Medulla oblongata (tissue), 1 donor: ENCODE measurements at regions not wholly inside any gene's neighbourhood (a gene's known extent, or its start where the extent isn't known, plus 50 kb on each side); places are given as distances from the start of the nearest gene placed in this dataset.
"Not testable (repeated sequence)": the region's sequence is repeated elsewhere in the genome, so short reads cannot be mapped to it uniquely, and the experiment has no call there.

Source experiments
- DNase-seq: peaks from one replicate; pipeline ENCODE4 v3.0.0-alpha.2; 2015; ENCODE audit errors: extremely low spot score

DNA sequence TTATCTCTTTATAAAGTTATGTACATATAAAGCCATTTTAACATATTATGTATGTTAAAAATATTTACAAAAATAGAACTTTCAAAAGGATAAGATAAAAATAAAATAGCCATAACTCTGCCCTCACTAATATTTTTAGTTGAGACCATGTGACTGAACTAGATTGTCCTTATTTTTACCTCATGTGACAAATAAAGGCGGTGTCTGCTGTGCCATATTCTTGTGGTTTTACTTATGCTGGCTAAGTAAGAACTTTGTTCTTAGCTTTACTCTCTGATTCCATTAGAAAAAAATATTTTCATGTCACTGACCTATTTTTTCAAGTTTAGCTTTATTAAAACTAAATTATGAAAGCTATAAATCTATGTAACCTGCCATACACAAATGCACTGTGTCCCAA, 135.6 kb upstream of the TSC22D1 start:
- DNase-seq: no peak

DNA sequence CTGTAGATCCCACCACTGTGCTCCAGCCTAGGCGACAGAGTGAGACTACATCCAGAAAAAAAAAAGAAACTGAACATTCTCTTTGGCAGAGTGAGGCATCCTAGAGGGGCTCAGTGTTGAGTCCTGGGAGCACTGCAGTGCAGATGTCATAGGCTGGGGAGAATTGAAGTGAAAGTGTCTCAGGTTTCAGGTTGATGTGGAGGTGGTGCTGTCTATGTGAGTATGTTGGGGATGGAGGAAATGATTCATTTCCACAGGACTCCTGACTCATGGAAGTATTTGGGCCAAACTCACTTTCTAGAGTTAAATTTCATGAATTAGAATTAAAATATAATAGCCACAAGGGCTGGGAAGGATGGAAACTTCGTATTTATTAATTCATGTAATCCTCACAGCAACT, 134.4 kb upstream of the TSC22D1 start:
- DNase-seq: no peak

DNA sequence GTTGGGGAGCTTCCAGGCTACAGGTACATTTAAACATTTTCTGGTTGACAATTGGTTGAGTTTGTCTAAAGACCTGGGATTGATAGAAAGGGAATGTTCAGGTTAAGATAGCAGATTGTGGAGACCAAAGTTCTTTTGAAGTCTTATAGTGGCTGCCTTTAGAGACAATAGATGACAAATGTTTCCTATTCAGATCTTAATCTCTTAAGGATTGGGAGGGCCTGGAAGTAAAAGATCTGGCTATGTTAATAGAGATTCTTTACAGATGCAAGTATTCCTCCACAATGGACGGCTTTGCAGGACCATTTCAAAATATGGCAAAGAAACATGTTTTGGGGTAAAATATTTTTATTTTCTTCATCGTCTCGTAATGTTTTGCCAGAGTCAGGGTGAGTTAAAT, 128.7 kb upstream of the TSC22D1 start:
- not testable (repeated sequence) for DNase-seq

DNA sequence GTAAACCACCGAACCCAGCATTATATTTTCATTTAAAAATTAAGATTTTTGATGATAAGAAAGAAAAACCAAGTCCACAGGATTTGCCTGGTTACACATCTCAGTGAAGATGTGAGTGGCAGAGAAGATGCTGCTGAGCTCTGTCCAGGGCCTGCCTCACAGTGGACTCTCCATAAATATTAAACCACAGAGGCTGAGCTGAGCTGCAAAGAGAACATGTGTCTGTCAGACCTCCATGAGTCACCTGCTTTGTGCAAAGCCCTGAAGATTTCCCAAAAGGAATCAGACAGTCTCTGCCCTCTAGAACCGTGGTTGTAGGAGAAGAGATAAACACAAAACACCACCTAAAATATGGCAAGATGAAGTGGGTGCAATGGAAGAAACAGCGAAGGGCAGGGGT, 127.2 kb upstream of the TSC22D1 start:
- no peak for DNase-seq

DNA sequence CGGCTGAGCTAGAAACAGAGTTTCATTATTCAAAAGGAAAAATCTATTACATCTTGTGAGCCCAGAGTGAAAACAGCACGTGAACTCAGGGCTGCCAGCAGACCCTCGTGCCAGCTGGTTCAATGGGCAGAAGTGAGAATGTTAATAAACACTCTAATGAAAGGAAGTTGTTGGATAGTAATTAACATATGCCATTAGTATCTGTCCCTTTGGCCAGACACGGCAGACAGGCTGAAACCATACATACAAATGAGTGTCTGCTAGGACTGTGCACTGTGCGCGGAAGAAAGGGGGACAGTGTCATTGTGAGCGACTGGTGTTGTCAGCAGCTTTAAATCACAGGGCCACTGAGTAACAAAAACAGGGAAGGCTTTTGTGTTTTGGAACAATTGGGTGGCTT, 121.9 kb upstream of the TSC22D1 start:
- peak; percentile 89 for DNase-seq

DNA sequence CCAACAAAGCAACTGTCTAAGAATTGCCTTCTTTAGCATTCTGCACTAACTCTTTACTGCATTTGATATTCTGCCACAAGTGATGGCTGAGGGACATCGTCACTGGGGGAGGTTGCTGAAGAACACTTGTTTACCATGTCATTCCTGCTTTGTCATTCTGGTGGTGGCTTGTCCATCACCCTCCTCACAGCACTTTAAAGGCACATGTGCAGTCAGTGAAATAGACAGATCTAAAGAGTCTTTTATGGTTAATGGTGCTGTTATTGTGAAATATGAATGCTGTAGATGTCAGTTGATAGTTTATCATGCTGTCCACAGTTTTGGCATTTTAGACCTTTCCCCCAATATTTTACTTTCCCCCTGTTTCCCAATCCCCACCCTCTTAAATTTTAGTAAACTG, 120.9 kb upstream of the TSC22D1 start:
- DNase-seq: peak; percentile 36

DNA sequence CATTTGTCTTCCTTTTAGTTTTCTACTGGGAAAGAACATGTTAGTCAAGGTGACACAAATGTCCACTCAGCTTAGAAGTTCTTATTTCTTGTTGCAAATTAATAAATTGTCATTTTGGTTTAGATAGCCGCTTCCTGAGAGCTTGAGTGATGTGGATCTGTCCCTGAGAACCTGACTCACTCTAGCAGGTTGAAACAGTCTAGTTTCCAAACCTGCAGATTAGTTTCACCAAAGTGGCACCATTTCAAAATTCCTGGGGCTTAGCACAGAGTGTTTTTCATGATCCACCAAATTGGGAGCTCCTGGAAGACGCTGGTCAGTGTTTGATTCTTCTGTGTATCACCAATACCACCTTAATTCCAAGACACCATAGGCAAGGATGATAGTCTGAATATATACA, 119.4 kb upstream of the TSC22D1 start:
- DNase-seq: no peak

DNA sequence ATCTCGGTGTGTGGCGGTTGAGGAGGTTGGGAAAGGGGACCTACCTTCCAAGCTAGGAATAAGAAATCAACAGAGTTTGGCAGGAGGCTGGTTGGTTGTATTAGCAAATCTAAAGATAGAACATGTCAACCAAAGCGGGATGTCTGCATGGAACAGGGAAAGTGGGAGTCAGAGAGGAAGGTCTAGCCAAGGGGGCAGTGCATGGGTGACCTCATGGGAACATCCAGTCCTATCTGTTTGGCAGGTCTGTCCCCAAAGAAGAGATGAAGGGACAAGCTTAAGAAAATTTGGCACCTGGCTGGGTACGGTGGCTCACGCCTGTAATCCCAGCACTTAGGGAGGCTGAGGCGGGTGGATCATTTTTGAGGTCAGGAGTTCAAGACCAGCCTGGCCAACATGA, 118.7 kb upstream of the TSC22D1 start:
- no peak for DNase-seq

DNA sequence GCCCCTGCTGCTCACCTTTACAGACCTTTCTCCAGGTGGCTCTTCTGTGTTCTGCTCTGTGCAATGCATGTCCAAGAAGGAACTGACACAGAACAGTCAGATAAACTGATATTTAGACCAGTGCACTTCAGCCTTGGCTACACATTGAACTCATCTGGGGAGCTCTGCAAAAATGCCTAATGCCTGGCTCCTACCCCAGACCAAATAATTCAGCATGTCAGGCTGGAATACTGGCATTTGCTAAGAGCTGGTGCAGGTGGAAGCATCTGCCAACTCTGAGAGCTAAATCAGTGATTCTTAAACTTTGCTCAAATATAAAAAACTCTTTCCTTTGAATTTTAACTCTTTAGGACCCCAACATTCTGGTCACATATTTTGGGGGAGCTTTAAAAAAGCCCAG, 118.2 kb upstream of the TSC22D1 start:
- peak; percentile 16 for DNase-seq

DNA sequence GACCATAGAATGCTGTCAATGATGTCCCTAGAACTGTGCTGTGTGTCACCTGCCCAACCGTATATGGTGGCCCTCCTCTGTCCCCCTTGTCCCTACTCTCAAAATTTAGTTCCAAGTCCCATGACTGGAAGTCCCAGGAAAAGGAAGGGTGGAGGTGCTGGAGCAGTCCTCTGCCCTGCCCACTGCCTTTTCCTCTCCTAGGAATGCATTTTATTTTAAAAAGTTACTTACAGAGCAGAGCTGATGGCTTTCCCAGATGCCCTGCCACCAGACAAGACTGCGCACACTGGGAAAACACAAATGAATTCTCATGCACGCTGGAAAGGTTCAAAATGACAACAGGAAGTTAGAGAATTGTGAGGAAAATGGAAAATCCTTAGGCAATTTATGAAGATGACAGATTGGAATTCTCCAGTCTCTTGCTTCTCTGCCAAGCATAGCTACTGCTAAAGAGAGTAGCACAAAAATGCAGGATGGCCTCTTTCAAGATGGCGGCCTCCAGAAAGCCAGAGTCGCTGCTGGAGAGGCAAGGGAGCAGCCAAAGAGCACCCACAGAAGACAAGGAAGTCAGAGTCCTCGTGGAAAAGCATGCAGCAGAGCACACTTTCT, 117.1 kb upstream of the TSC22D1 start:
- no peak for DNase-seq

DNA sequence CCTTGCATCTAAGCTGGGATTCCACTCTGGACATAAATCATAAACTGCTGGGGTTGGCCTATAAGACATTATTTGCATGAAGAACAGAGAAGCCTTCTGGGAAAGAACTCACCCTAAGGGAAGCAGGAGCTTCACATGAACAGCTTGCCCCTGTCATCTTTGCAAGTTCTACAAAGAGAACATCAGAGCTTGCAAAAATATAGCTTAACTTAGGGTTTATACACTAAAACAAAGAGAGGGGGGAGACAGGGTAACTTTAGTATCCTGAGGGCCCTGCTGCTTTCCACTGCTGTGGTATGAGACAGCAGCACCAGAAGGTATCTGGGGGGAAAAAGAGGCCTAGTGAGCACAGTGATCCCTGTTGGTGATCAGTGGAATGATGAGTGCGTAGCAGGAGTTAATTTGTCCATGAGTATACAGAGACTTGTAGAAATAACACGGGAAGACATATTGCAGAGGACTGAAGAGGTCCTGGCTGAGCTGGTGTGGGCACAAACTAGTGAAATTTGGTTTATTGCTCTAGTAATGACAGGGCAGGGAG, 116.1 kb upstream of the TSC22D1 start:
- no peak for DNase-seq

DNA sequence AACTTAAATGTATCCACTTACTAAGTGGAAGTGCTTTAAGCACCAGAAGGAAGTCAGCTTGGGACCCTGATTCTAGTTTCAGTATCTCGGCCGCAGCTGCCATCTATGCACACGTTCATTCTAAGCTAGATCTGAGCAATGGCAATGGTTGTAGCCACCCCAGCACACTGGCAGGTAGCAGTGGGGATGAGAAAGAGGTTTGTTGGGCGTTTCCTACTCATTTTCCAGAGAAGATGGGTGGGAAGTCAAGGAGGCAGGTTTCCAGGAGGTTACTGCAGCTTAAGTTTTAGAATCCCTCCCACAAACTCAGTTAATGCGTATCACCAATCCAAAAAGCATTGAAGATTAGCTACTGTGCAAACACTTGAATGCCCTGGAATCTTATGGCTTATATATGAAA, 114.2 kb upstream of the TSC22D1 start:
- no peak for DNase-seq

DNA sequence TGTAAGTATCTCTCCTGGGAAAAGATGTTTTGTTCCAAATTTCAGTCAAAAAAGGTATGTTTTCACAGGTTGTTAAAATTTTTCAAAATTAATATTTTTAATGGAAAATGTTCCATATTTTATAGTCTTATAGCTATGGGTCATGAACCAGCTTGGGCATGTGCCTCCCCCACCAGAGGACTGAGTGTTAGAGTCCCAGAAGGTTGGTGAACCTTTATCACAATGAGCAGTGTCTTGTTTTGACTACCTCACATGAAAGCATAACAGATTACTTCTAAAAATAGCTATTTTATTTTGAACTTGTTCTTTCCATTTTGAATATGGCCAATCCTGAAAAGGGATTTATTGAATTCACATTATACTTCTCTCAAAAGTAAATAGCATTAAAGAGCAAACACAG, 112.5 kb upstream of the TSC22D1 start:
- no peak for DNase-seq

DNA sequence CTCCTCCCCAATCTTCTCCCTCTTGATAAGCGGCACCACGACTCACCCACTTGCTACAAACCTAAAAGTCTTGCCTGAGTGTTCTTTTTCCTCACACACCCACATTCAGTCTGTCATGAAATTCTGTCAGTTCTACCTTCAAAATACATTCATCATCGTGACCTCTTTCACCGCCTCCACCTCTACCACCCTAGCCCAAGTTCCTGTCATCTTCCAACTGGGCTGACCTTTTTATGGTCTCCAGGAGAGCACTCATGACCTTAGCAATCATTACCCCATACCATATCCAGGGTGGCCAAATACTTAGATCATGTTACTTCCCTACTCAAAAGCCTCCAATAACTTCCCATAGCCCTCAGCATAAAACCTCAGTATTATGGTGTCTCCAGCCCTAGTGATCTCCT, 110.4 kb upstream of the TSC22D1 start:
- DNase-seq: no peak

DNA sequence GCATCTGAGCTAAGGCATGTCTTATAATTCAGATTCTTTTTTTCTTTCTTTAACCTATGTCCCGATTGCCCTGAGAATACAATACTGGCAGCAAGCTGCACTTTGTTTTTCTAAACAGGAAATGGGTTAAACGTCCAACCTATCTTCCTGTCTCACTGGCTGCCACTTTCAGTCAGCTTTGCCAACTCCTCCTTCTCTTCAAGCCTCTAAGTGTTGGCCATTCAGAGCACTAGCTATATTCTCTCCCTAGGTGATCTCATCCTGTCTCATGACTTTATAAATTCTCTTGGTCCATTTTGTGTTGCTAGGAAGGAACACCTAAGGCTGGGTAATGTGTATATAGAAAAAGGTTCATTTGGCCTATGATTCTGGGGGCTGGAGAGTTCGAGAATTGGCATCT, 109.5 kb upstream of the TSC22D1 start:
- DNase-seq: no peak

DNA sequence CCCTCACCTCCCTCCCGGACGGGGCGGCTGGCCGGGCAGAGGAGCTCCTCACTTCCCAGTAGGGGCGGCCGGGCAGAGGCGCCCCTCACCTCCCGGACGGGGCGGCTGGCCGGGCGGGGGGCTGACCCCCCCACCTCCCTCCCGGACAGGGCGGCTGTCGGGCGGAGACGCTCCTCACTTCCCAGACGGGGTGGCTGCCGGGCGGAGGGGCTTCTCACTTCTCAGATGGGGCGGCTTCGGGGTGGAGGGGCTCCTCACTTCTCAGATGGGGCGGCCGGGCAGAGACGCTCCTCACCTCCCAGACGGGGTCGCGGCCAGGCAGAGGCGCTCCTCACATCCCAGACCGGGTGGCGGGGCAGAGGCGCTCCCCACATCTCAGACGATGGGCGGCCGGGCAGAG, 106.3 kb upstream of the TSC22D1 start:
- not testable (repeated sequence) for DNase-seq

DNA sequence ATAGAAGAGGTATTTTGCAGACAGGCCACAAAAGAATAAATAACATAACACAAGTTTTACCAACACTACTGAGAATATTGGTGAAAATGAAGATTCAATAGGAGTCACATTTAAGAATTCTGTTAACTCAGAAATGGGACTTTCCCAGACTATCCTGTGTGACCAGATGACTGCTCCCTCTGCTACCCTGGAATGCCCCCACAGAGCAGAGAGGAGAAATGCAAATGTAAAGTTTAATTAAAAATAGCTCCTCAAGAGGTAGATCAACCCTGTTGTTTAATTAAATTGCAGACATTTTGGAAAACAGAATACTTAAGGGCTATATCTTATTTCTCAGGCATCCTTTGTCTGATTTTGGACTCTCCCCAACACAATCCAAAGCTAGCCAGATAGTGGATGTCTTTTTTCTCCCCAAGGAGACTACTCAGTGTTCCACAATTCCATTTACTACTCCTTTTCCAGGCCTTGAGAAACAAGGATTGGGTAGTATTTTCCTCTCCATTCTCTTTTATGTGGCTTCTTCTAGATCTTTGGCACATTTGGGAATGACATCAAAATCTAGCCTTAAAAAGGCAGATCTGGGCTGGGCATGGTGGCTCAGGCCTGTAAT, 104.7 kb upstream of the TSC22D1 start:
- no peak for DNase-seq

DNA sequence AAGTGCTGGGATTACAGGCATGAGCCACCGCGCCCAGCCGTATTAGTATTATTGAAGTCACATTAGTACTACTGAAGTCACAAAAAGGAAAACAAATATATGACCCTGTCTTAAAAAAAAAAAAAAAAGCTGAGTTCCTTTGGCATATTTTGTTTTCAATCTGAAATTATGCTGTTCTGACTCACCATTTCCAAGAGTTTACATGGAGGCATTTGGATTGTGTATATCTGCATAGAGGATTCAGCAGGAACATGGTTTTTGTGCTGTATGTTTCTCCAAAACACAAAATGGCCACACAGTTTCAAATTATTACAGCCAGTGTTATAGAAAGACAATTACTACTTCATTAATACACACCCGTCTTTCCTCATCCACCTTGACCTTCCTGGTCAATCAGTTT, 103.5 kb upstream of the TSC22D1 start:
- DNase-seq: no peak

DNA sequence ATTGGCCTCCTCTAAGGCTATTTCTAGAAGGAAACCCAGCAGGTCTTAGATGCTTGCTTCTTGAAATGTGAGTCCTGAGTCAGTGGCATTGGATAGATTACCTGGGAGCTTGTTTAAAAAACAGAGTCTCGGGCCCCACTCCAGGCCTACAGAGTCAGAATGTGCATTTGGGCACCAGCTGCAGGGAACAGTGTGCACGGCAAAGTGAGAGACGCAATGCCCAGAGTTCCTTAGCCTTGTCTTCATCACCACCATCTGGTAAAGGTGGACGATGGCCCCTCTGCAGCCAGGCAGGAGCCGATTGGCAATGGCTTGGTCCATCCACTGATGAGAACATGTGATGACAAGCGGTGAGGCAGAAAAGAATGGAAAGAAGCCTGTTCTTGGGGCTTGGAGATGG, 102.1 kb upstream of the TSC22D1 start:
- DNase-seq: no peak

DNA sequence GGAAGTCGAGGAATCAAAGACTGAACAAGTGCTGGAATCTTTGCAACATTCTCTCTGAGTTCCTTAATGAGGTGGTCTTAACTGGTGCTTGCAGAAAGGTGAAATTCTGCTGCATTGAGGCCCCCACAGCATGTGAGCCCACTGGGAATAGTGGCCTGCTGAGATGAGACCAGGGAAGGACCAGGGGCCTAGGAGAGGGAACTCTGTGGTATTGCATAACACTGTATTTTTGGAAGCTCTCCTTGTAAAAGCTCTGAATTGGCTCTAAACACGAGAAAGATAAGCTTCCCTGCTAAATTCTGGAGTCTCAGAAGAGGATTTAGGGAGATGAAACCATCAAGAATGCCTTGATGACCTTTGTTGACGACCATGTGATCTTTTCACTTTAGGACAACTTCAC, 100.4 kb upstream of the TSC22D1 start:
- no peak for DNase-seq

DNA sequence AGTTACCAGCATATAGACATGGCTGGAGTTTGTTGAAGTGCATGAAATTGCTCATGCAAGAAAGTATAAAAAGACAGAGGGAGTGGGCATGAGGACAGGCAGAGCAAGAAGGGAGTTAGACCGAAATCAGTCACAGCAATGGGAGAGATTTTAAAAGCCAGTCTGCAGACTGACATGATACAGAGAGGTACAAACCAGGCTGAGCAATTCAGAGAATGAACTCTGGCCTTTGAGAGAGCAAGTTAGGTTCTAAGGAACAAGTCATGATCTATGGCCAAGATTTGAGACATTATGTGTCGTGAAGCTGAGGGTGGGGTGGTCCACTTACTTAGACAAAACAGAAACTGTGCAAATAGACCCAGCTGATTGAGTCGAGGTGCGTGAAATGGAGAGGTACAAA, 93.4 kb upstream of the TSC22D1 start:
- DNase-seq: no peak

DNA sequence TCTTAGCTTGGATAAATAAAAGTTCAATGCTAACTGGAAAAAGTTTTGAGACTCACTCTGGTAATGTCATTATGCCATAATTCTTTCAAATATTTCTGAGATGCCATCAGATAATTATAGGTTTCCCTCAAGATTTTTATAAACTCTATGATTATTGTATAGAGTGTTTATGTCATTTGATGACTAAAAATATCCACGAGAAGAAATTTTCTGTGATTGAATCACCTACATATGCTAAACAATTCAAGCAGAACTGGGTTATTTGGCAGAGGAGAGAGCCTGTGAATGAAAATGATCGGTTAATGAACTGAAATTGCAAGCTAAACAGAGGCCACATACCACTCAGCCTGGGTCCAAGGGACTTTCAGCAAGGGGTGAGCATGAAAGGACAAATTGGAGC, 92.6 kb upstream of the TSC22D1 start:
- DNase-seq: no peak

DNA sequence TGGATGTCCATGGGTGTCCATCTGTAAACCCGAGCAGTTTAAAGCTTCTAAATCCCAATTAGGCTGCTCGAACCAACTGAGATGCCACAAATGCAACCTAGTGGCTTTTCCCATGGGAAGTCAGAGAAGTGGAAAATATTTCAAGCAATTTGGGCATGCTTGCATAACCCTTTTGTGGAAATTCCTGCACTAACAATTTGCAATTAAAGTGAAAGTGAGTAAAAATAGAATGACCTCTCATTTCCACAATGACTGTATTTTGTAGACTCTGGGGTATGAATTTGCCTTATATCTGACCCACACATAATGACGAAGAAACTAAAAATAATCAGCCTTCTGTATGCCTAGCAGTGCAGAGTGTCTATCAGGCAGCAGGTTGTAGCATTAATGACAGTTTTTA, 91.8 kb upstream of the TSC22D1 start:
- peak; percentile 12 for DNase-seq

DNA sequence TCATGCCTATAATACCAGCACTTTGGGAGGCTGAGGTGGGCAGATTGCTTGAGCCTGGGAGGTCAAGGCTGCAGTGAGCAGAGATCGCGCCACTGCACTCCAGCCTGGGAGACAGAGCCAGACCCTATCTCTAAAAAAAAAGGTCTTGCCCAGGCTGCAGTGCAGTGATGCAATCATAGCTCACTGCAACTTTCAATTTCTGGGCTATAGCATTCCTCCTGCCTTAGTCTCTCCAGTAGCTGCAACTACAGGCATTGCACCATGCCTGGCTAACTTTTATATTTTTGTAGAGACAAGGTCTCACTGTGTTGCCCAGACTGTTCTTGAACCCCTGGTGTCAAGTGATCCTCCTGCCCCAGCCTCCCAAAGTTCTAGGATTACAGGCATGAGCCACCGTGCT, 90.4 kb upstream of the TSC22D1 start:
- DNase-seq: not testable (repeated sequence)
